Hepatocyte (in vitro differentiated cells): ENCODE measurements at regions not wholly inside any gene's neighbourhood (a gene's known extent, or its start where the extent isn't known, plus 50 kb on each side); places are given as distances from the start of the nearest gene placed in this dataset.

Experiments
- DNase-seq: peaks from one replicate; pipeline ENCODE4 v3.0.0-alpha.2; 2016; ENCODE audit warnings: low spot score
- H2AFZ ChIP-seq: fragments of 200-600 bp; sonication (generic); 2 replicates; pipeline ENCODE4 v1.6.0; 2016; ENCODE audit warnings: antibody characterized with exemption, mild to moderate bottlenecking
- H3K27ac ChIP-seq: fragments of 200-600 bp; sonication (generic); 2 replicates; pipeline ENCODE4 v1.5.1; 2016; ENCODE audit warnings: mild to moderate bottlenecking
- H3K27me3 ChIP-seq: fragments of 200-600 bp; sonication (generic); 2 replicates; pipeline ENCODE4 v1.6.1; 2016
- H3K36me3 ChIP-seq: fragments of 200-600 bp; sonication (generic); replicated peaks from 2 replicates; pipeline ENCODE4 v1.5.1; 2016; ENCODE audit warnings: low read depth; ENCODE audit not compliant: insufficient read depth
- H3K4me1 ChIP-seq: fragments of 200-600 bp; sonication (generic); 2 replicates; pipeline ENCODE4 v1.5.1; 2016; ENCODE audit warnings: mild to moderate bottlenecking, moderate library complexity; ENCODE audit not compliant: insufficient read depth
- H3K4me2 ChIP-seq: fragments of 200-600 bp; sonication (generic); 2 replicates; pipeline ENCODE4 v1.6.0; 2016
- H3K4me3 ChIP-seq: fragments of 200-600 bp; sonication (generic); 2 replicates; pipeline ENCODE4 v1.5.1; 2016; ENCODE audit warnings: mild to moderate bottlenecking
- H3K79me2 ChIP-seq: fragments of 200-600 bp; sonication (generic); 2 replicates; pipeline ENCODE4 v1.6.0; 2017; ENCODE audit warnings: mild to moderate bottlenecking
- H3K9me2 ChIP-seq: fragments of 200-600 bp; sonication (generic); replicated peaks from 2 replicates; pipeline ENCODE4 v1.6.0; 2017; ENCODE audit warnings: mild to moderate bottlenecking; ENCODE audit not compliant: insufficient read depth
- H3K9me3 ChIP-seq: fragments of 200-600 bp; sonication (generic); 2 replicates; pipeline ENCODE4 v1.5.1; 2016; ENCODE audit warnings: low read depth, mild to moderate bottlenecking
- H4K20me1 ChIP-seq: fragments of 200-600 bp; sonication (generic); 2 replicates; pipeline ENCODE4 v1.6.0; 2016; ENCODE audit warnings: mild to moderate bottlenecking; ENCODE audit not compliant: insufficient read depth, poor library complexity, severe bottlenecking
- CTCF ChIP-seq: fragments of 200-600 bp; sonication (generic); IDR thresholded peaks from 2 replicates; pipeline ENCODE4 v1.5.1; 2016; ENCODE audit warnings: antibody characterized with exemption, mild to moderate bottlenecking; ENCODE audit not compliant: poor library complexity
- EZH2 ChIP-seq: fragments of 200-600 bp; sonication (generic); IDR thresholded peaks from 2 replicates; pipeline ENCODE4 v1.6.1; 2016; ENCODE audit warnings: antibody characterized with exemption, mild to moderate bottlenecking, borderline replicate concordance
- EZH2phosphoT487 ChIP-seq: fragments of 200-600 bp; sonication (generic); IDR thresholded peaks from one replicate; pipeline ENCODE4 v1.6.1; 2018; ENCODE audit warnings: antibody characterized with exemption, mild to moderate bottlenecking, low read depth, moderate library complexity; ENCODE audit not compliant: unreplicated experiment, severe bottlenecking
- WGBS: methylation state at CpG from one replicate; pipeline ENCODE4 v1.1.6; 2016; ENCODE audit warnings: low lambda C conversion rate; ENCODE audit errors: missing lambda C conversion rate; 5-methylcytosine and 5-hydroxymethylcytosine counted together

GRCh38 chr21:38120984-38121855 is 135.6 kb upstream of the KCNJ15 start:
- Histone ChIP-seq H3K4me1 (no peaks in the 10 kb centered on the region), H3K9me3 (no peaks in the 10 kb centered on the region), H3K36me3 (no peaks in the 10 kb centered on the region), H3K79me2 (no peaks in the 10 kb centered on the region), H3K27ac (no peak overlapping the region), H3K9me2 (no peaks in the 10 kb centered on the region), H3K4me3 (no peak overlapping the region), H2AFZ (no peak overlapping the region), H3K4me2 (no peak overlapping the region), H4K20me1 (no peaks in the 10 kb centered on the region), H3K27me3 (peaks cover 6% of the 10 kb centered on the region)
- TF ChIP-seq EZH2 (no peak), CTCF (no peak), EZH2phosphoT487 (no peak)
- WGBS: 92% methylated on average over 32 of the region's 32 CpGs
- DNase-seq: no peak

GRCh38 chr21:38121888-38122720 is 134.7 kb upstream of the KCNJ15 start:
- WGBS: 90% methylated on average over 7 of the region's 7 CpGs
- DNase-seq: no peak
- Histone ChIP-seq H3K9me2 (no peaks in the 10 kb centered on the region), H3K27ac (no peak overlapping the region), H3K4me3 (no peak overlapping the region), H3K9me3 (no peaks in the 10 kb centered on the region), H3K27me3 (peaks cover 6% of the 10 kb centered on the region), H3K36me3 (no peaks in the 10 kb centered on the region), H3K79me2 (no peaks in the 10 kb centered on the region), H4K20me1 (no peaks in the 10 kb centered on the region), H3K4me2 (no peak overlapping the region), H2AFZ (no peak overlapping the region), H3K4me1 (no peaks in the 10 kb centered on the region)
- no peak for TF ChIP-seq EZH2phosphoT487

GRCh38 chr21:38123626-38124025 is 133.2 kb upstream of the KCNJ15 start:
- WGBS: 93% methylated on average over 5 of the region's 5 CpGs

More at GRCh38 chr21:38123626-38124025, 133.2 kb upstream of the KCNJ15 start:
- no peak overlapping the region for H3K27ac ChIP-seq
- no peaks in the 10 kb centered on the region for H3K4me1 ChIP-seq
- H4K20me1 ChIP-seq: no peaks in the 10 kb centered on the region
- H3K4me3 ChIP-seq: no peak overlapping the region
- H3K27me3 ChIP-seq: peaks cover 6% of the 10 kb centered on the region
- H3K36me3 ChIP-seq: no peaks in the 10 kb centered on the region
- no peak overlapping the region for H2AFZ ChIP-seq
- H3K4me2 ChIP-seq: no peak overlapping the region
- no peak for TF ChIP-seq EZH2phosphoT487
- TF ChIP-seq CTCF: no peak
- no peak for DNase-seq
- H3K9me2 ChIP-seq: no peaks in the 10 kb centered on the region
- H3K9me3 ChIP-seq: no peaks in the 10 kb centered on the region
- no peaks in the 10 kb centered on the region for H3K79me2 ChIP-seq
